H1 (cell line): ENCODE measurements at regions not wholly inside any gene's neighbourhood (a gene's known extent, or its start where the extent isn't known, plus 50 kb on each side); places are given as distances from the start of the nearest gene placed in this dataset.
"Not testable (repeated sequence)": the region's sequence is repeated elsewhere in the genome, so short reads cannot be mapped to it uniquely, and the experiment has no call there.

Source experiments
- ATF3 ChIP-seq: IDR thresholded peaks from 2 replicates; pipeline ENCODE4 v1.6.1; 2011; ENCODE audit warnings: low read depth, mild to moderate bottlenecking, low read length; ENCODE audit not compliant: insufficient read depth
- CTCF ChIP-seq, 3 experiments: IDR thresholded peaks; 1 replicate in 2 of 3; 2 replicates in 1 of 3; pipeline versions ENCODE4 v1.5.1 to v1.6.1; 2011; ENCODE audit warnings: low read length in 3 of 3, mild to moderate bottlenecking in 3 of 3, inconsistent platforms in 2 of 3, low read depth in 1 of 3, moderate library complexity in 1 of 3; ENCODE audit not compliant: insufficient read depth in 1 of 3; ENCODE audit errors: control extremely low read depth in 1 of 3
- HDAC2 ChIP-seq, 2 experiments: fragments of 300-600 bp in 1 of 2; sonication (generic) in 1 of 2; IDR thresholded peaks; 2 replicates each; pipeline ENCODE4 v1.6.1; 2011 to 2012; ENCODE audit warnings: low read depth in 2 of 2, low read length in 2 of 2, mild to moderate bottlenecking in 2 of 2, moderate library complexity in 2 of 2, borderline replicate concordance in 1 of 2, inconsistent platforms in 1 of 2
- POLR2A ChIP-seq, 2 experiments: IDR thresholded peaks; 1 replicate in 1 of 2; 2 replicates in 1 of 2; pipeline ENCODE4 v1.6.1; 2011; ENCODE audit warnings: low read depth in 2 of 2, low read length in 2 of 2, mild to moderate bottlenecking in 2 of 2; ENCODE audit errors: control extremely low read depth in 1 of 2
- SP1 ChIP-seq: IDR thresholded peaks from 2 replicates; pipeline ENCODE4 v1.6.1; 2011; ENCODE audit warnings: low read depth, low read length

- TF ChIP-seq POLR2A (IDR thresholded peaks at IDR 0.05; ENCODE audit: control extremely low read depth in 1 of 2, low read depth in 2 of 2, low read length in 2 of 2); HDAC2 (IDR thresholded peaks at IDR 0.05; ENCODE audit: borderline replicate concordance in 1 of 2, low read depth in 2 of 2, low read length in 2 of 2); CTCF (IDR thresholded peaks at IDR 0.05; ENCODE audit: control extremely low read depth in 1 of 3, insufficient read depth in 1 of 3, low read depth in 1 of 3, low read length in 3 of 3); SP1; ATF3: not testable (repeated sequence)
Observed at GRCh38 chrX:3817480-3817879, 104.0 kb upstream of the PRKX start.
